ENCODE measurements at regions not wholly inside any gene's neighbourhood (a gene's known extent, or its start where the extent isn't known, plus 50 kb on each side); places are given as distances from the start of the nearest gene placed in this dataset.

GRCh38 chr4:111699165-111699564 is 446.1 kb upstream of the FAM241A start:
- Mint-ChIP-seq H3K27ac (ENCODE audit: unreplicated experiment) (no peak overlapping the region), H3K9me3 (ENCODE audit: low read depth) (no peaks in the 10 kb centered on the region), H3K36me3 (ENCODE audit: low read depth) (no peaks in the 10 kb centered on the region), H3K4me1 (ENCODE audit: low read depth) (no peaks in the 10 kb centered on the region), H3K27me3 (ENCODE audit: low read depth) (peaks cover 16% of the 10 kb centered on the region), H3K4me3 (ENCODE audit: unreplicated experiment) (no peak overlapping the region)
- DNase-seq (ENCODE audit: low spot score) = no peak
- TF ChIP-seq, protein P1, sequence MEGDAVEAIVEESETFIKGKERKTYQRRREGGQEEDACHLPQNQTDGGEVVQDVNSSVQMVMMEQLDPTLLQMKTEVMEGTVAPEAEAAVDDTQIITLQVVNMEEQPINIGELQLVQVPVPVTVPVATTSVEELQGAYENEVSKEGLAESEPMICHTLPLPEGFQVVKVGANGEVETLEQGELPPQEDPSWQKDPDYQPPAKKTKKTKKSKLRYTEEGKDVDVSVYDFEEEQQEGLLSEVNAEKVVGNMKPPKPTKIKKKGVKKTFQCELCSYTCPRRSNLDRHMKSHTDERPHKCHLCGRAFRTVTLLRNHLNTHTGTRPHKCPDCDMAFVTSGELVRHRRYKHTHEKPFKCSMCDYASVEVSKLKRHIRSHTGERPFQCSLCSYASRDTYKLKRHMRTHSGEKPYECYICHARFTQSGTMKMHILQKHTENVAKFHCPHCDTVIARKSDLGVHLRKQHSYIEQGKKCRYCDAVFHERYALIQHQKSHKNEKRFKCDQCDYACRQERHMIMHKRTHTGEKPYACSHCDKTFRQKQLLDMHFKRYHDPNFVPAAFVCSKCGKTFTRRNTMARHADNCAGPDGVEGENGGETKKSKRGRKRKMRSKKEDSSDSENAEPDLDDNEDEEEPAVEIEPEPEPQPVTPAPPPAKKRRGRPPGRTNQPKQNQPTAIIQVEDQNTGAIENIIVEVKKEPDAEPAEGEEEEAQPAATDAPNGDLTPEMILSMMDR (IDR thresholded peaks at IDR 0.05) = no peak

GRCh38 chr4:111701102-111701501 is 444.2 kb upstream of the FAM241A start:
- H3K4me3 Mint-ChIP-seq (ENCODE audit: unreplicated experiment) = no peak overlapping the region

DNA sequence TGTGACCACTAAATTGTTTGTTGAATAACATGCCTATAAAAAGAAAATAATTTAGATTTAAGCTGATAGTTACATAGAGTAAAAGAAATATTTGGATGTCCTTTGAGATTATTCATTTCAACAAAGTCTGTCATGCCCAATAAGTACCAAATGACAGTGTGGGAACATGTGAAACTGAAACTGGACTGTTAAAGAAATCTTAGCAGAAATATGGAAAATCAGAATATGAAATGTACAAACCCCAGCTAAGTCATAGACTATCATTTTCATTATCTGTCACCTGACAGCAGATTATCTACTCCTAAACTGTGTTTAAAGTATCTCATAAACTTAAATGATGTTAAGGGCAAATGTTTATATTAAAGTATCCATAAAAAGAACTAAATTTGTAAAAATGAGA is 437.8 kb upstream of the FAM241A start:
- TF ChIP-seq, protein P1 (IDR thresholded peaks at IDR 0.05) = no peak
- Mint-ChIP-seq H3K36me3 (ENCODE audit: low read depth) (no peaks in the 10 kb centered on the region), H3K27me3 (ENCODE audit: low read depth) (peaks cover 13% of the 10 kb centered on the region), H3K4me1 (ENCODE audit: low read depth) (no peaks in the 10 kb centered on the region), H3K27ac (ENCODE audit: unreplicated experiment) (no peak overlapping the region), H3K4me3 (ENCODE audit: unreplicated experiment) (no peak overlapping the region), H3K9me3 (ENCODE audit: low read depth) (no peaks in the 10 kb centered on the region)
- no peak for DNase-seq (ENCODE audit: low spot score)

More at GRCh38 chr4:111701102-111701501, 444.2 kb upstream of the FAM241A start:
- DNase-seq (ENCODE audit: low spot score) = no peak
- peaks cover 14% of the 10 kb centered on the region for H3K27me3 Mint-ChIP-seq (ENCODE audit: low read depth)
- no peaks in the 10 kb centered on the region for H3K4me1 Mint-ChIP-seq (ENCODE audit: low read depth)
- H3K27ac Mint-ChIP-seq (ENCODE audit: unreplicated experiment) = no peak overlapping the region
- H3K9me3 Mint-ChIP-seq (ENCODE audit: low read depth) = no peaks in the 10 kb centered on the region
- TF ChIP-seq, protein P1 (IDR thresholded peaks at IDR 0.05) = no peak
- H3K36me3 Mint-ChIP-seq (ENCODE audit: low read depth) = no peaks in the 10 kb centered on the region

DNA sequence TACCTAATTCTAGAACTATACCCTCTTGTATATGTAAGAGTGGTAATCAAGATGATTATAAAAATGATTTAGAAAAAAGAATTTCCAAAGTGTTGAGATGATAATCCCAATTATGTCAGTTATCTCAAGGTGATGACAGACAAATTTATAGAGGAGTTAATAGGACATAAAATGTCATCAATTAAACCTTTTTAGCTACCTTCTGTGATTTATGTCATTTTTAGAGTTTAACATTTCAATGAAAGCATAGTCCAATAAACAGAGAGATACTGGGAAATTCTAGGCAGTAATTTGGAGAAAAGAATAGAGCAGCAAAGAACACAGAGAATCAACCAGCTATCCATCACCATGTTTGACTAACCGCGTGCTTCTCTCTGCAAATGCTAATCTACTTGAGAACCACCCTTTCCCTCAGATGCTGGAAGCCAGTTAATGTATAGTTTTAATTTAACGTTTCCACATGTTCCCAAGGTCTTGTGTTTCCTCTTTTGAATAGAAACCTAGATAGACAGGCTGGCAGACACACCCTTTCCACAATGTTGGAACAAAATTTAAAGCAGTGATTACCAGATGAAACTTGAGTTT is 433.1 kb upstream of the FAM241A start:
- H3K4me1 Mint-ChIP-seq (ENCODE audit: low read depth) = no peaks in the 10 kb centered on the region
- H3K9me3 Mint-ChIP-seq (ENCODE audit: low read depth) = no peaks in the 10 kb centered on the region
- TF ChIP-seq, protein P1 (IDR thresholded peaks at IDR 0.05) = no peak
- no peak overlapping the region for H3K27ac Mint-ChIP-seq (ENCODE audit: unreplicated experiment)
- no peaks in the 10 kb centered on the region for H3K36me3 Mint-ChIP-seq (ENCODE audit: low read depth)
- H3K4me3 Mint-ChIP-seq (ENCODE audit: unreplicated experiment) = no peak overlapping the region
- H3K27me3 Mint-ChIP-seq (ENCODE audit: low read depth) = peaks cover 14% of the 10 kb centered on the region
- no peak for DNase-seq (ENCODE audit: low spot score)

DNA sequence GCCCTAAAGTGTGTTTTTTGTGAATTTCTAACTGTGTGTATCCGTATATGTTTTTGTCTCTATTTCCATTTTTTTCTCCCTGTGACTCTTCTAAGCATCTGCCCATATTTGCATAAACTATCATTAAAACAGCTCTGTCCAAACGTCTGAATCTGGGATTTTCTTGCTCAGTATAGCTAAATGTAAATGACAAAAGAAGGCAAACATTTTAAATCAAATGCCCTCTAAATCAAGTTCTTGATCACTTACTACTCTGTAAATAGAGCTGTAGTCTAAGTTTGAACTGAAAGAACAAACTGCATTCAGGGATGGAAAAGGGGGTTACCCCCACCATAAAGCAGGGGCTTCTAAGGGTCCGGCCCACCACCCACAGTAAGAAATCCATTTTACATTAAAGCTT is 432.0 kb upstream of the FAM241A start:
- no peak overlapping the region for H3K4me3 Mint-ChIP-seq (ENCODE audit: unreplicated experiment)
- H3K36me3 Mint-ChIP-seq (ENCODE audit: low read depth) = no peaks in the 10 kb centered on the region
- TF ChIP-seq, protein P1 (IDR thresholded peaks at IDR 0.05) = no peak

More for the DNA sequence above, 432.0 kb upstream of the FAM241A start:
- H3K27ac Mint-ChIP-seq (ENCODE audit: unreplicated experiment) = no peak overlapping the region
- H3K4me1 Mint-ChIP-seq (ENCODE audit: low read depth) = no peaks in the 10 kb centered on the region
- no peak for DNase-seq (ENCODE audit: low spot score)
- H3K9me3 Mint-ChIP-seq (ENCODE audit: low read depth) = no peaks in the 10 kb centered on the region
- peaks cover 14% of the 10 kb centered on the region for H3K27me3 Mint-ChIP-seq (ENCODE audit: low read depth)
